Raji (cell line): ENCODE measurements at regions not wholly inside any gene's neighbourhood (a gene's known extent, or its start where the extent isn't known, plus 50 kb on each side); places are given as distances from the start of the nearest gene placed in this dataset.

Experiments
- POLR2A ChIP-seq: IDR thresholded peaks from 2 replicates; pipeline ENCODE4 v1.6.1; 2011; ENCODE audit warnings: low read depth, low read length, control low read depth; ENCODE audit not compliant: insufficient read depth

DNA sequence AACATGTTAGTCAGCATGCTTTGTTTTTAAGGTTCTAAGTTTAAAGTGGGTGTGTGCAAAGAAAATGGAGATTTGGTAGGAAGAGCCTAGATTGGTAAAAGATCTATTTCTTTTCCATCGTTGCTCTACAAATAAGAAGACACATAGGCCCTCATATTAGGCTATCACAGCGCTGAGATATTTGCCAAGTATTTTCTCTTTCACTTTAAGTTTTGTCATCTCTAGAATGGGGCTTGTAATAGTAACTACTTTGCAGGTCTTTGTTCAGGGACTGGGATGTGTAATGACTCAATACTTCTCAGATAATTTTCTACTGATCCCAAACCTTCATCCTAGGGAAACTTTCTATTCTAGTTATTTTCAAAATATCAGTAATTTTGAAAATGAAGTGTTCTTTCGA is 917.7 kb upstream of the SLC10A2 start:
- no peak for TF ChIP-seq POLR2A

DNA sequence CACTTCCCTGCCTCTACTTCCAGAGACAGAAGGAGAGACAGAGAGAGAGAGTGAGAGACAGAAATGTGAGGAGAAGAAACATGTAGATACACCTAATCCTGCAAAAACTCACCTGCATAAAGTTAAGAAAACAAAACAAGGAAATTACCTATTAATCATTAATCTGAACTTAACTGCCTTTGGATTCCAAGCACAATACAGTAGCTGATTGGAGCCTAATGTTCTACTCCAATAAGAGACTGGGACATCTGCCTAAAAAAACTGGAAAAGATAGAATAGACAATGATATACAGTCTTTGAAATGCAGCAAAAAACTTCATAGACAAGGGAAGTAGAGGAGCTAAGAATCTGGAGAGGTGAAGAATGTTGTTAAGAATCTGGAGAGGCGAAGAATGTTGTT is 910.2 kb upstream of the SLC10A2 start:
- TF ChIP-seq POLR2A = no peak

DNA sequence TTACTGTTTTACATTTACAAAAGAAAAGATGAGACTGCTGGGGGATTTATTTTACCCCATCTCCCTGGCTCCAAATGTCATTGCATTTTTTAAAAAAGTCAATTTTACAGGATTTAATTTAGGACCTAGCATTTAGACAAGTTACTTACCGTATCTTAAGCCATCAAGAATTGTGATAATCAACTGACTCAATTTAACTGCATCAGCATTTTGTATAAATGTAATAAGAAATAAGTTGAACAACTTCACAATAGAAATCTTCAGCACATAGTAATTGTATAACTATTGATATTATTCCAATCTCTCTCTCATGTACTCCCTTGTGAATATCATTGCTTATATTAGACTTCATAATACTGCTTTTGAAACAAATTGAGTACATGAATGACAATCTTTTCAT is 907.5 kb upstream of the SLC10A2 start:
- no peak for TF ChIP-seq POLR2A

DNA sequence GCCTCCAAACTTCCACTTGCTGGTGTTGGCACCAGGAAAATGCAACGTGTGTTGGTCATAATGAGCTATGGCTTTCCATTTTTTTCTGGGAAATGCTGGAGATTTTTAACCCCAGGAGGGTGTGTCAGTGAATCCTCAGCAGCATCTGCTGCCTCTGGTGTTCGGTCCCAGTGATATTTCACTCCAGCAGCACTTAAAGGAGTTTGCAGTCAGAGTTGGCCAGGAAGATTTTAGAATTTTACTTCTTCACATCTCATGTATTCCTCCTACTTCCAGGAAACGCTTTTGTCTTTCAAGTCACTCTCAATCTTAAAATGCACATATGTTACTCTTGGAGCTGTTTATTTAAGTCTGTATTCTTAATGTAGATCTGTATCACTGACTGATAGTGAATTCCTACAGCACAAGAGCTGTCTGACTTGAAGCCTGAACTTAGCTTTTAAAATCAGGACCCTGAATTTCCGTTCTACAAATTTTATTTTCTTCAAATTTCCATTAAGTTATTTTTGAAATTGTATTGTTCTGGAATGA is 903.4 kb upstream of the SLC10A2 start:
- no peak for TF ChIP-seq POLR2A

DNA sequence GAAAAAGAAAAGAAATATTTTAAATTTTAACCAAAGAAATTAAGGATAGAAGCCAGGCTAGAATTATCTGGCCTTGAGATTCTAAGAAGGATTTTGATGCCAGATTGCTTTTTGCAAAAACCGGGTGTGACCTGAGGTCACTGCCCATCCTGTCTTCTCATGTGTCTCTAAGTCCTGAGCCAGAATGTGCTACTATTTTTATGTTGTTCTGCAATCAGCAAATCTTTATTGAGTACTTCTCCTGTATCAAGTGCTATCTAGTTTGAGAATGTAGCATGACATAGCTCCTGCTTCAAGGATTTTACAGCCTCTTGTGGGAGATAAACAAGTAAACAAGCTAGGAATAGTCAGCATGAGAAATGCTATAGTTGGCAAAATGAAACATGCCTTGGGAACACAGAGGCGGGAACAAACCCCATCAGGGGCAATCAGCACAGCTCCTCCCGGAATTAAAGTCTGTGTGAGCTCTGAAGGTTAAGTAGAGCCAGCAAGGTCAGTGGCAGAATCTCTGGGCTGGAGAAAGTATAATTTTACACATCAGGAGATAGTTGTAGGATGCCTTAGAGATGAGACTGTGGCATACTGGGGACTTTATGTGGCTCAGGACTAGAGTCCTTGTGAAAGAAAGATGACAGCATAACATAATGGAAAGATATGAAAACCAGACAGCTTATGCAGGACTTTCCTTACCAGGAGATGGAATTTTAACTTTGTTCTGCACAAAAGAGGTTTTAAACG is 899.5 kb upstream of the SLC10A2 start:
- no peak for TF ChIP-seq POLR2A

DNA sequence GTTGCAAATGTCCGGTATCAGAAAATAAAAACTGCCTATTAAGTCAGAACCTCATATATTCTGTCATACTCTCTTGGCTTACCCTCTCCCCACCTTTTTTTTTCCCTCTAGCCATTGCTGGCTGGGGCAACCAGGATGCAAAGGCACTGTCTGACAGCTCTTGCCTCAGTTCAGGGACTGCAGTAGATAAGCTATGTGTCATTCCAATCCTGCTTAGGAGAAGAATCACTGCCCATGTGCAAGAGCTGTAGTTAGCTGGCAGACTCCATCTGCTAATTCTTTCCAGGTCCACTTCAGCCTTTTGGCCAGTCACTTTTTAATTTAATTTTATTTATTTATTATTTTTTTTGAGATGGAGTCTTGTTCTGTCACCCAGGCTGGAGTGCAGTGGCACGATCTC is 895.6 kb upstream of the SLC10A2 start:
- TF ChIP-seq POLR2A = no peak

DNA sequence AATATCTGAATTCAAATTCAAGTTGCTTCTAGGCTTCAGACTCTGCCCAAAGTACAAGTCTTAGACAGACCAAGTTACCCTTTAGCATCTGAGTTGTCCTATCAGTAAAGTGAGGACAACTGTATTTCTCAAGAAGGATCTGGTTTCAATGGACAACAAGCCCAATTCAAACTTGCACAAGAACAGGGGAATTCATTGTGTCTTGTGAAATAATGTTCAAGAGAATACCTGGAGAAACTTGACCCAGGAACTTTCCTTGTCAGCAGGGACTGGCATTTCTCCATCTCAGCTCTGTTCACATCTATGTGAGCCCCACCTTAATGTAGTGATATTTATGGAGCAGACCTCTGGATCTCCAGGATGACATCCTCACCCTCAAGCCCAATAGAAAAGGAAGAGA is 894.9 kb upstream of the SLC10A2 start:
- no peak for TF ChIP-seq POLR2A

DNA sequence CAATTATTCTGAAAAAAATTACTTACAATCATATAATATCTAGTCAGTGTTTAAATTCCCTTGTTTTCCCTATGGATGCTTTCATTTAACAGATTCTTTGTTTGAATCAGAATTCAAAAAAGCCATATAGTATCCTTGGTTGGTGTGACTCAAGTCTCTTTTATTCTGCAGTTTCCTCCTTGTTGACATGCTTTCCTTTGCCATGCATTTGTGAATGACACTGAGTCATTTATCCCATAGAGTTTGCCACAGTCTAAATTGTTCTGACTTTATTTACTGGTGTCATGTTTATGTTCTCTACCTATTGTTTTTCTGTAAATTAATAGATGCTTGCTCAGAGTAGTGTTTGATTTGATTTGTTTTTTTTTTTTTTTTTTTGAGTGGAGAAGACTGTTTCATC is 893.8 kb upstream of the SLC10A2 start:
- TF ChIP-seq POLR2A = no peak

DNA sequence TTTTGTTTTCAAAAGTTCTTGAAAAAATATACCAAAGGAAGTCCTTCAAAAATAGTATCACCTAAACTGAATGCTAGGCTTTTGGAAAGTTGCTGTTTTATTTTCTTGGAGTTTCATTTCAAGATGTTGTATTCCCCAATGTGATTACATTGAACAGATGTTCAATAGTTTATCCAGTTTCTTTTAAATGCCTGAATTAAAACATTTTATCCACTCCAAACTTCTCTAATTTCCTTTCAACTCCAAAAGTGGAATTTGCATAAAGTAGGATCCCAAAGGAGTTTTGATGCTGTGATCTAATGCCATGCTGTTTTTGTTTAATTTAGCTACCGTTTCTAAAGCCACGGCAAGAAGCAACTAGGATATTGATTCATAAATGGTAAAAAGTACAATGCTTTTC is 892.5 kb upstream of the SLC10A2 start:
- no peak for TF ChIP-seq POLR2A

DNA sequence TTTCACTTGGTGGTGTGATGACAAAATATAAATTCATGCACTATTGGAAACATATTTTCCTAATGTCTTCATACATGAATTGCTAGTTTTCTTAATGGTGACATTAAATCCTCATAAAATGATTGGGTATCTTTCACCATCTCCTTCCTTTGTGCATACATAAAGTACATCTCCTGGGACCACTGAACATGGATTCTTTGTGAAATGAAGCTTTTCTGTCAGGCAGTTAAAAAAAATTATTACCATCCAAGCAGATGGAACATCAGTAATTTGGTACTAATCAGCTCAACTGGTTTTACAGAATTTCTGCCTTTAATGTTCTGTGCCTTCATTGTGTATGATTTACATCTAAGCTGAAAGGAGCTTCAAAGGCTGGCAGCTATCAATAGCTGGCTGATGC is 891.7 kb upstream of the SLC10A2 start:
- TF ChIP-seq POLR2A = no peak

DNA sequence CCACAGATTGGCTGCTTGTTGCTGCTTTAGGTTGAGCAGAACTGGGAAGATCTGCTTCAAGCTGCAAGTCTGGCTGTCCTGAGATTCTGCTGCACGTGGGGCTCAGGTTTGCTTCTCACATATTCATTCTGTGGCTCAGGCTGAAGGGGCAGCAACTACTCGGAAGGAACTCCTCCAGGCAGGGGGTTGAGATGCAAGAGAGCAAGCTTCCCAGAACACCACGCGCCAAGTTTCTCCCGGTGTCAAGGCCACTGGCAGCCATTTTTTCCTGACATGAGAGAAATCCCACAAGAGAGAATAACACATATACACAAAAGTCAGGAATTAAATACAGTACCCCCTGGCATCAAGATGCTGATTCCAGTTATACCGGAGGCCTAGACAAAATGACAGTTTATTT is 887.6 kb upstream of the SLC10A2 start:
- no peak for TF ChIP-seq POLR2A

DNA sequence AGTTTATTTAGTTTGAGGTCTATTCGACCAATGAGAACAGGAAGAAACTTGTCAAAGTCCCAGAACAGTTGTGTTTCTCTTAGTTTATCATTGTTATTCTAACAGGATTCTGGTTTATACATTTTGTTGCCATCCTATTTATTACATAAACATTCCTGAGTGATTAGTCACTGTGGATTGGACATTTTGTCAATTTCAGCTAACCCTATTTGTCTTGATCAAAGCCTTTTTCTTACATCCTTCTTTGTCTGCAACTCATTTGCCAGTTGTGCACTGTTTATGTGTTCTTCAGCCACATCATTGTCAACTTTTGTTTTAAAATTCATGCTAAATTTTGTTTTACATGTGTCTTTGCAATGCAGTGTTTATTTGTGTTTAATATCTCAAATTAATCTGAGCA is 886.0 kb upstream of the SLC10A2 start:
- no peak for TF ChIP-seq POLR2A

DNA sequence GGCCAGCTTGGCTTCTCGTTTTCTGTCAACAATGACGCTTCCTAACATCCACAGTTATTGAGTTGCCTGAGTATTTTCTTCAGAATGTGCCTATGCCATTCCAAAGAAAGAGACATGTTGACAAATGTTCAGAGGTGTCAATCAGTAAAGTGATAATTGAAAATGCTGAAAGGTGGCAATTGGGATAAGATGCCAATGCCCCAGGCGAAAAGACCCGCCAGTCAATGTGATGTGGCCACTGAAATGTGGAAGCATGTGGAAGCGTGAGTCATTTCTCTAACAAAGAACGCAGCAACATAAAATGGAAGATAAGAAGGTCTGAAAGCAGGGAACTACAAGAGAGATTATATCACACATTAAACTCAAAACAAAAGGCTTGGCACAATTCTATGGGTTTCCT is 882.2 kb upstream of the SLC10A2 start:
- TF ChIP-seq POLR2A = no peak

DNA sequence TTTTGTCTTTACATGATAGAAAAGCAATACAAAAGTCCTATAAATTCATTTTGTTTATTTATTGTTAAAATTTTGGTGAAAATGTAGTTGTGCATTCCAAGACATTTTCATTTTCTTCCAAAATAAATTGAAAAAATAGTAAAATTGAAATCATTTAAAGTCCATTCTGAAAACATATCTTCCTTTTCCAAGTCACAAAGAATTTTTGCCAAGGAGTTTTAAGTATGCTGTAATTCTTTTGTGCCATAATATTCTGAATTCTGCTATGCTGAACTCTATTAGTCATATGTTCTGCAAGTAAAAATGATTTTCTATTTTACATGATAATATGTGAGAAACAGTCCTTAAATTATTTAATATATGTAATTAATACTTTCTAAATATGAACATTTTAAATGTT is 879.6 kb upstream of the SLC10A2 start:
- TF ChIP-seq POLR2A = no peak

DNA sequence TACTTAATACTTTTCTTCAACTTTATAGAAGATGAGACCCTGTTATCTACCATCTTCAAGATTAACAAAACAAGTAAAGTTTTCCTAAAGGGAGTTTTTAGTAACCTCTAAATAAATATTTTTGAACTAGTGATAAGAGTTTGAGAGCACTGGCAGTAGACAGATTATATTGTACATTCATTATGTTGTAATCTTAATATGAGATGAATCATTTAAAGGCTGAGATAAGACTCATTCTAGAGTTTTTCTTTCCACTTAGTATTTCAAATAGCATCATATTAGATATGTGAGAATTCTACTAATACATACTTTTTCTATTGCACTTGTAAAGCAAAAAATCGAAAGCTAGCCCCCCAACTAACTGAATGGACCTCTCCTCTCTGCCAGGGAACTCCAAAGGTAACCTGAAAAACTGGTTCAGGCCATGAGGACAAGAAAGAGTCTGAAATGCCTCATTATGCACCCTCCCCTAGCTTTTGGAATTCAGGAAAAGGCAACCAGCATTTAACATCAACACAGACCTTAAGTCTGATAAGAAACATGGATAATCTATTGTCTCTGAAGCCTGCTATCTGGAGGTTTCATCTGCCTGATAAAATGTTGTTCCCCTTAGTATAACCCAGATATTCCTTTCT is 875.4 kb upstream of the SLC10A2 start:
- no peak for TF ChIP-seq POLR2A

DNA sequence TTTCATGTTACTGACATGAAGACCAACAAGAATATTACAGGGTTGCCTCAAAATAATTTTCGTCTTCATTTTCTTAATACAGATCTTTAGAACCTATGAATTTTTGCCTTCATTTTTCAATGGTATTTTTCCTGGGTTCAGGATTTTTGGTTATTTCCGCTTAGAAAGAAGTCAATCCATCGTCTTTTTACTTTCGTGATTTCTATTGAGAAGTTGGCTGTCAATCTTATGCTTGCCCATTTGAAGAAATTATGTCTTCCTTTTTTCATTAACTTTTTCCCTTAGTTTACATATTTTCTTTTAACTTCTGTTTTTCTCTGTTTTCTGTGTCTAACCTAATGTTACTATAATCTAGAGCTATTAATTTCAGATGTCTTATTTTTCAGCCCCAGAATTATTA is 868.9 kb upstream of the SLC10A2 start:
- no peak for TF ChIP-seq POLR2A

DNA sequence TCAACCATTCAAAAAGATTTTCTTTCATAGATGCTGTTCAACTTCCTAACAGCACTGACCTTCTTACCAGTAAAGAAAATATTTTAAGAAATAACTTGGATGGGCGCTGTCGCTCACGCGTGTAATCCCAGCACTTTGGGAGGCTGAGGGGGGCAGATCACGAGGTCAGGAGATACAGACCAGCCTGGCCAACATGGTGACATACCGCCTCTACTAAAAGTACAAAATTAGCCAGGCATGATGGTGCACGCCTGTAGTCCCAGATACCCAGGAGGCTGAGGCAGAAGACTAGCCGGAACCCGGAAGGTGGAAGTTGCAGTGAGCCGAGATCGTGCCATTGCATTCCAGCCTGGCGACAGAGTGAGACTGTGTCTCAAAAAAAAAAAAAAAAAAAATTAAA is 865.7 kb upstream of the SLC10A2 start:
- no peak for TF ChIP-seq POLR2A
